ENCODE measurements at regions not wholly inside any gene's neighbourhood (a gene's known extent, or its start where the extent isn't known, plus 50 kb on each side); places are given as distances from the start of the nearest gene placed in this dataset.

- DNase-seq (ENCODE audit: low spot score): no peak
These were observed 130.2 kb upstream of the TP63 start for GRCh38 chr3:189500798-189501495.

- no peak for DNase-seq (ENCODE audit: low spot score)
These were observed 128.9 kb upstream of the TP63 start for GRCh38 chr3:189502256-189502655.

DNA sequence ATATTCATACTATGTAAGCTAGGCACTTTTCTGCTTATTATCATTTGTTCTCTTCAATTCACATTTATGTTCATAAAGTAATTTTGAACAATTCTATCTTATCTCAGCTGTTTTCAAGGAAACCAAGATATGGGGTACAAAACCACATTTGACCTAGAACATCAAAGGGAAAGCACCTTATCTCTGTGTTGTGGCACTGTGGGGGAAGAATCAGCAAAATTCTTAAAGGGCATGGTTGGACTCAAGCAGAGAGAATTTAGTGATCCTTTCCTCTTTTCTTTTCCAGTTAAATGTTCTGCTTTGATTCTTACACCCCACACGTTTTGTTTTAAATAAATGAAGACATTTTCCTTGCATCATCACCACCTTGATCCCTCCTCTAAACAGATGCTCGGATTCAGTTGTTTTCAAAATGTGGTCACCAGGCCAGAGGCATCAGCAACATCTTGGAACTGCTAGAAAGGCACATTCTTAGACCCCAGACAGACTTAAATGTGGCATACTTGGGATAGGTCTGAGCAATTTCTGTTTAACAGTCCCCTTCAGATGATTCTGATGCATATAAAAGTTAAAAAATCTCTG lies 128.4 kb upstream of the TP63 start:
- no peak for DNase-seq (ENCODE audit: low spot score)

GRCh38 chr3:189507856-189508255 lies 123.3 kb upstream of the TP63 start:
- no peak for DNase-seq (ENCODE audit: low spot score)

DNA sequence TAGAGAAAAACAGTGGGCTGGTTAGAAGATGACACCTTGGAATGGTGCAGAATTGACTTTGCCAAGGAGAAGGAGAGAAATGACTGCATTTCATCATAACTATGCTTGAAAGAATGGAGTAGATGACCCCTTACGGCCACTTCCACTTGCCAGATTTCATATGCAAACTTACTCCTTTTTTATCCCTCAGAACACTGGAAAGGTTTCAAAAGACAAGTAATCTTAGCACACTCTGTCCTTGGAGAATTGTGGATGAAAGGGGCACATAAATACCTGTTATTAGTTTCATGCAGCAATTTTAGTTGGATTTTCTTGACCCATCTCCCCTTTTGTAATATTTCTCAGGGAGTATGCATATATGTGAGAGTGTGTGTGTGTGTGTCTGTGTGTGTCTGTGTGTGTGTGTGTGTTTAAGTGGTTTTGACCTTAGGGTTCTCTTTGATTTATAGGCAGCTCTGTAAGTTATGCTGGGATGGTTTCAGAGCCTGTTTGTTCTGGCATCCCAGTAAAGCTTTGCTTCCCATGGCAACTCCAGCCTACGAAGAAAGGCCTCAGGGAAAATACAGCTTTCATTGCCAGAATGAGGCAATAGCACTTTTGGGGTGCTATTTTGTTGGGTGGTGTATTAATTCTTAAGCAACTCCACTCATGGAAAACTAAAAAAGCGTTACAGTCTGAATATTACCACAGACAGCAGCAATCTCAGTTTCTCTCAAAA lies 122.2 kb upstream of the TP63 start:
- no peak for DNase-seq (ENCODE audit: low spot score)

- DNase-seq (ENCODE audit: low spot score): no peak
These were observed 119.2 kb upstream of the TP63 start for GRCh38 chr3:189512039-189512438.

- DNase-seq (ENCODE audit: low spot score): no peak
These were observed 118.4 kb upstream of the TP63 start for GRCh38 chr3:189512821-189513220.

DNA sequence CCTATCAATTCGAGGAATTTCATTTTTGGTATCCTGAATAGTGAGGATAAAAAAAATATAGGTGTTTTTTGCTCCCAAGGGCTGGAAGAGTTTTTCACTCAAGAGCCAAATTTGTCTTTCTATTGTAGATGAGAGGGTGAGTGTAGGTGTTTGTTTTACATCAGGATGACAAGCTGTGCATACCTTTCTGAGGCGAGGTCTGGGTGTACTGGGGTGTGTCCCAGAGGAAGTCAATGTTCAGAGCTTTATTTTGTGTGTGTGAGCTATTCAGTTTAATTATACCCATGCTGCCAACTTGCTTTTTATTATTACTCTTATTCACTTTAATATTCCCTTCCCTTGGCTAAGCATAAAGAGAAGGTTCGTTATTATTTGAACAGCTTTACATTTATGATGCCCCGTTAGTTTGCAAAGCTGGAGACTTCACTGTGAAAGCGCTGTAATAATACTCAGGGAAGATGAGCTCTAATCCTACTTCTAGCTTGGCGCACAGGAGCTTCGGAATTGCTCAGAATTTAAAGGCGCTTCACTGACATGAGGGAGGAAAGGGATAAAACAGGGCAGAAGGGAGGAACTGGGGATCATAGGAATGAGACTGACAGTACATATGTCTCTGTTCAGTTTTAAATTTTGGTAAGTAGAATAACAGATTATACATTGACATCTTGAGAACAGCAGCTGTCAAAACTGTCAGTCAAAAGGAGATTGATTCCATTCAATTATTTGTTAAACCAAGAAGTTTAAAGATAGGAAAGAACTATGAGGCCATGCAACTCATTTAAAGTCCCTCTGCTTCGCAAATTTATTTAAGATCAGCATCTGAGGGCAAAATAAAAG lies 117.7 kb upstream of the TP63 start:
- DNase-seq (ENCODE audit: low spot score): no peak

- no peak for DNase-seq (ENCODE audit: low spot score)
These were observed 115.2 kb upstream of the TP63 start for GRCh38 chr3:189516039-189516438.

DNA sequence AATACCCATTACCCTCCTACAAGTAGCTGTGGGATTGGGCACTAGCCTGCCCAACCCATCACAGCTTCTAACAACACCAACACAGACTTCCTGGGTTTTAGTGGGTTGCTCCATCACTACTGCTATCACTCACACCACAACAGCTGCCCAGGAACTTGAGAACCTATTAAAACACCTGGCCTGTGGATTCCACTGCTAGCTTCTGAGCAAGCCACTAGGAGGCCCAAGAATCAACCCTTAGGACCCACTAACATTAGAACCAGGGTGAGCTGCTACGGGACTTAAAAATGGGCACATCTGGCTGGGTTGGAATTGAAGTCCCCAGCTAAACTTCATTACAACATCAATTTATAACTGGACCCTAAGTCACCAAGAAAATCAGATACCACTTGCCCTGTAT lies 113.2 kb upstream of the TP63 start:
- DNase-seq (ENCODE audit: low spot score): no peak

- DNase-seq (ENCODE audit: low spot score): no peak
These were observed 111.7 kb upstream of the TP63 start for GRCh38 chr3:189519458-189519857.

DNA sequence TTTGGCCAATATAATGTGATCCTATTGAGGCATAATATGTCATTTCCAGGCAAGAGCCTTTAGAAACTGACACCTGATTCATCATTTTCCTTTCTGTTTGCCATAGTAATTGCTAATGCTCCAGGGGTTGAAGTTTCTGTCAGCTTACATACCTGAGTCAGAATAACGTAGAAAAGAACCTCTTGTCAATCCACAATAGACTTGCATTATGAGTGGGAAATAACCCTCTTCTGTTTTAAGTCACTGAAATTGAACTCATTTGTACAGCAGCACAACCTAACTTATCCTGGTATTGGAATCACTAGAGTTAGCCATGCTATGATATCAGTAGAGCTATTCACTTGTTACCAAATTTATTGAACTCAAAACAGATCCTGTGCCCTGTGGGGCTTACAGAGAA lies 101.7 kb upstream of the TP63 start:
- no peak for DNase-seq (ENCODE audit: low spot score)

DNA sequence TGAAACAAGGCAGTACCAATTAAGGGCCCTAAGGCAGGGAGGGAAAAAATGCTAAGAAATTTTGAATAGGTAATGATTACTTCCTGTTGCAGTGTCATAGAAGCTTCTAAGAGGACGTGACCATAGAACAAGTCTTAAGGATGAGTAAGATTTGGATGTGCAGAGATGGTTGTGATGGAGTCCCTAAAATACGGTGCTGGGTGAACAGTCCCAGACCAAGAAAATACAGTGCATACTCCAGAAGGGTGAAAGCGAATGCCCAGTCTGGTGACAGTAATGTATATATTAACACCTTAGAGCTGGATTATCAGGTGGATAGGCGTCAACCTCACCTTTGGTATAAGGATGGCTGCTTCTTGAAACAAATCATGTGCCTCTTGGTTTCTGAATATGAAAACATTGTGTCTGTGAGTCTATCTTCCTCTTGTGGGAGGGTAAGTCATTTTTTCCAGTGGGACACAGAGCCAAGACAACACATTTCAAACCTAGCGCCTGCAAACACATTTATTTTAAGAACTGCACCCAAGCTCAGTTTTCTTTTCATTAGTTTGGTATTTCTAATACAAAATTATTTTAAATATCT lies 101.2 kb upstream of the TP63 start:
- DNase-seq (ENCODE audit: low spot score): no peak

- DNase-seq (ENCODE audit: low spot score): no peak
These were observed 100.4 kb upstream of the TP63 start for GRCh38 chr3:189530822-189531221.

GRCh38 chr3:189531271-189531670 lies 99.9 kb upstream of the TP63 start:
- no peak for DNase-seq (ENCODE audit: low spot score)

DNA sequence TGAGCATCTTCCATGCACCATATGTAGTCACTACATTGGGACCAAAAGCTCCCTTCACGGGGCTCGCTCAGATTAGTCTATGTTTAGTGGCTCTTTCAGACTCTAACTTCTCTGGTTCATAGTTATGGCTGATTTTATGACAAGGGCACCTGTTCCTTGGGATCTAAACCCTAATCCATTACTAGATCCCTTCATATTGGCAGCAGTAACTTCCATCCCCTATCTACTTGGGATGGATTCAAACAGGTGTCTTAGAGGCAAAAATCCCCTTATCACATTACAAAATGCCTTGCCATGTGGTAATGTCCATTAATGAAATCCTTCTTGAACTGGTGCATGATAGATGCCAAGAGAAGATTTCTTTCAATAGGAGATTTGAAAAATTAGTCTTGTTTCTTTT lies 96.7 kb upstream of the TP63 start:
- no peak for DNase-seq (ENCODE audit: low spot score)

GRCh38 chr3:189537135-189537534 lies 94.1 kb upstream of the TP63 start:
- DNase-seq (ENCODE audit: low spot score): no peak

- DNase-seq (ENCODE audit: low spot score): no peak
These were observed 83.7 kb upstream of the TP63 start for GRCh38 chr3:189547448-189547847.

DNA sequence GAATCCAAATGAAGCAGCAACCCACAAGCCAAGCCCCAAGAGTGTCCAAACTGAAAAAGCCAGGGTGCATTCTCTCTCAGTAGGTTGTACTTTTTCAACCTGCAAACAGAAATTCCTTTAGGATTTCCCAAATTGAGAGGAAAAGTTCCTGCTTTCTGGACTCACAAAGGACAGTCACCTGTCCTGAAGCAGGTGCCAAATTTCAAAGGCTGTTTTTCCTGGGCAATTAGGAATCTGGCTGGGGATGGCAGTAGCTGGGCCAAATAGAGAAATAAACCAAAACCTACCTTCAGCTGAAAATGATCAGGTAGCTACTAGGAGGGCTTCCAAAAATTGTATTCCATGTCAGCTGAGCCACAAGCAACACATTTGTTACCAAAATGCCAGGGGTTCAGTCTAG lies 83.1 kb upstream of the TP63 start:
- no peak for DNase-seq (ENCODE audit: low spot score)

GRCh38 chr3:189551007-189551406 lies 80.2 kb upstream of the TP63 start:
- DNase-seq (ENCODE audit: low spot score): no peak

DNA sequence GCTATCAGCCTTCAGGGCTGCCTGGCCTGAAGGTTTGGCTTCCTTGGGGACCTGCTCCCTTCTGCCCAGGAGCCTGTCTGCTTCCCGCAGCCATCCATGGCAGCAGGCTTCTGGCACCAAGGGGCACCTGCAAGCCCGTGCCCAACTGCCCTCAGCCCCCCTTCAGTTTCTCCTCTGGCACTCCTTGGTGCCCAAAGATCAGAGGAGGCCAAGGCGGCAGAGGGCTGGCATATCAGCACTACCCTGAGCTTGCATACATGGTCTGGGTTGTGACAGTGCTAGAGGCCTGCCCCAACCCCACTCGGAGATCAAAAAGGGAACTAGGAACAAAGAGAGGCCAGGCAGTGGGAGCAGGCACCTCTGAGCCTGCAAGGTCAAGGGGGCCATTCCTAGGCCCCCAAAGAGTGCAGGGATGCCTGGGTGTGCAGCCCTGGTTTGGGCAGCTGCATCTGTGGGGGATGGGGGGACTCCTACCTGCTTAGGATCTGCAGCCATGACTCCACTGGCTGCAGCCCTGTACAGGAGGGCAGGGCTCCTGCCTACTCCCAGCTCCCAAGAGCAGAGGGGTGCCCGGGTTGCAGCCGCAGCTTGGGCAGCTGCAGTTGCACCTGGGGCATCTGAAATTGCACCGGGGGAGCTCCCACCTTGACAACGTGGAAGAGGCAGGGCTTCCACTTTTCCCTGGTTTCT lies 76.2 kb upstream of the TP63 start:
- DNase-seq (ENCODE audit: low spot score): no peak

DNA sequence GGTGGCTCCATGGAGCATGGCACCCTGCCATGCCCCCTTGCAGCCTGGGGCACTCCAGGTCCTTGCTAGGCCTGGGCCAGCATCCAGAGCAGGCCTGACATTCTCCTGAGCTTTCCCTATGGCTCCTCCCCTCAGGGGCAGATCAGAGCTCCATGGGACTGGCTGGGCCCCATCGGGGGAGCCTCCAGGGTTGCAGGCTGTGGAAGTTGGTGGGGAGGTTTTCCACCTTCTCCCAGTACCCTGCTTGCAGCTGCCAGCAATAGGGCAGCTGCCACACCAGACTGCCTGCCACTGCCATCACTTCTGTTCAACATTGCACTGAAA lies 75.7 kb upstream of the TP63 start:
- no peak for DNase-seq (ENCODE audit: low spot score)

All from CD4-positive, alpha-beta T cell treated with Interleukin-2 at 100 ng/mL for 4 hours (primary cell).